Activated effector memory CD4-positive, alpha-beta T cell treated with Interleukin-2 at 50 U/mL for 16 hours (primary cell): ENCODE measurements at regions not wholly inside any gene's neighbourhood (a gene's known extent, or its start where the extent isn't known, plus 50 kb on each side); places are given as distances from the start of the nearest gene placed in this dataset.
"Not testable (repeated sequence)": the region's sequence is repeated elsewhere in the genome, so short reads cannot be mapped to it uniquely, and the experiment has no call there.

ENCODE experiments used
- DNase-seq: peaks from one replicate; pipeline ENCODE4 v3.0.0-alpha.2; 2020

DNA sequence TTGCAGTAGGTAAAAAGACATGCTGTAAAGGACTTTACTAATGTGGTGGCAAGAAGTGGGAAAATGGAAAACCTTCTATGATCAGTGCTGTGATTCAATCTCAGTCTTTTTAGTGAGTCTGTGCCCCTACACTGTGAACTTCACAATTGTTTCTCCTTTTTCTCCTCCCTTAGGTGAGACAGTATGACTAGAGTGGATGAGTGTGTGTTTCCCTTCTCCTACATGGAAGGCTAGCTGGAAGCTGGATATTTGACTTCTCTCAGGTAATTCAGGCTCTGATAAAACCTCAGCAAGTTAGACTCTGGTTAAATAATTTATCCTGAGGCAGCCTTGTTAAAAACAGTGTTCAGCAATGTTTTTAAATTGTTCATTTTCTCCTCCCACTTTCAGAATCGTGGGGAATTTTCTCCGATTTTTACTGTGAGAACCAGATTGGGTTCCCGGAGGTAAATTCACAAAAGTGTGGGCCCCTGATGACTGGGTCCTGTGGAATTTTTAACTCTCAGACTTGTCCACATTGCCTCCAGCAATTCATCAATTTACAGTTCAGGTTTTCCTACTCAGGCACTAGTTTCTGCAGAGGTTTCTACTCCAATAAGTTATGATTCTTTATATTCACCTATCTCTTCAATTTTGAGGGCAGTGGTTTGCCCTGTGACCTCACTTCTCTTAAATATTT, 149.1 kb upstream of the PIK3R1 start:
- no peak for DNase-seq

DNA sequence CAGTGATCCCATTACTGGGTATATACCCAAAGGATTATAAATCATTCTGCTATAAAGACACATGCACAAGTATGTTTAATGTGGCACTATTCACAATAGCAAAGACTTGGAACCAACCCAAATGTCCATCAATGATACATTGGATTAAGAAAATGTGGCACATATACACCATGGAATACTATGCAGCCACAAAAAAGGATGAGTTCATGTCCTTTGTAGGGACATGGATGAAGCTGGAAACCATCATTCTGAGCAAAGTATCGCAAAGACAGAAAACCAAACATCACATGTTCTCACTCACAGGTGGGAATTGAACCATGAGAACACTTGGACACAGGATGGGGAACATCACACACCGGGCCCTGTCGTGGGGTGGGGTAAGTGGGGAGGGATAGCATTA, 150.2 kb upstream of the PIK3R1 start:
- not testable (repeated sequence) for DNase-seq

DNA sequence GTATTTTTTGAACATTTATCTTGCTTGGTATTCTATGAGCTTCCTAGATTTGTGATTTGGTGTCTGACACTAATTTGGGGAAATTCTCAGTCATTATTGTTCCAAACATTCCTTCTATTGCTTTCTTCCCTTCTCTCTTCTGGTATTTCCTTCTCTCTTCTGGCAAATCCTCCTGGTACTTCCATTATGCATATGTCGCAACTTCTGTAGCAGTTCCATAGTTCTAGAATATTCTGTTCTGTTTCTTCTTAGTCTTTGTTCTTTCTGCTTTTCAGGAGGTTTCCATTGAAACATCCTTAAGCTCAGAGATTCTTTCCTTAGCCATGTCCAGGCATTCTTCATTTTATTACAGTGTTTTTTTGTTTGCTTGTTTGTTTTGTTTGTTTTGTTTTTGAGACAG, 155.2 kb upstream of the PIK3R1 start:
- no peak for DNase-seq

DNA sequence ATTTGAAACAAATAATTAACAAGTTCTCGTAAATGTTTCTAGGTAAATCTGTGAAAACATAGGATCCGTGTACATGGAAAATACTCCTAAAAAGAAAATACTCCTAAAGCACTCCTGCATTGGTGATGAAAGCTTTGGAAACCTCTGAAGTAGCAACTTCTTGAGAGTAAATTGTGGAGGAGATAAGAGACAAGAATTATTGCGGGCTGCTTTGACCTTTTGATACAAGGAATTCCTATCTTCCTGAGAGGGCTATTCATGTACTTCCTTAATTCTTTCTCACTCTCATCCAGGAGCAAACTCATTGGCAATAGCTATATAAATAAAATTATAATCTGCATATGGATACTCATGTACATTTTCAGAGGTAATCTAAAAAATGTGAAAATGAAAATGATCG, 158.4 kb upstream of the PIK3R1 start:
- DNase-seq: no peak

DNA sequence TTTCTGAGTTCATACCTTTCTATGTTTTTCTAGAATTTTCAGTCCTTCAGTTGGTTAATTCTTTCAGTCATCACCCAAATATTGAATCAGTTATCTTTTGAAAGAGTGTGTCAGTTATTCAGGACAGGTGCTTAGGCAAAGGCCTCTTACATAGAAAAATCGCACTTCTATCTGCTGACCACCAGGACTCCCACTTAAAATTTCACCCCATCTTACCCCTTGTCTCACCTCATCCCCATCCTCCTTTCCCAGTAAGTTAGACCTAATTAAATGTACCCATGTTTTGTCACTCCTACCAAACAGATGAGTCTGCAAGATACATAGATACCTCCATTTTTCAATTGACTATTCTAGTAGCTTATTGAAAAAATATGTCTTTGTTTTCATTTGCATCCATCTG, 159.9 kb upstream of the PIK3R1 start:
- no peak for DNase-seq

DNA sequence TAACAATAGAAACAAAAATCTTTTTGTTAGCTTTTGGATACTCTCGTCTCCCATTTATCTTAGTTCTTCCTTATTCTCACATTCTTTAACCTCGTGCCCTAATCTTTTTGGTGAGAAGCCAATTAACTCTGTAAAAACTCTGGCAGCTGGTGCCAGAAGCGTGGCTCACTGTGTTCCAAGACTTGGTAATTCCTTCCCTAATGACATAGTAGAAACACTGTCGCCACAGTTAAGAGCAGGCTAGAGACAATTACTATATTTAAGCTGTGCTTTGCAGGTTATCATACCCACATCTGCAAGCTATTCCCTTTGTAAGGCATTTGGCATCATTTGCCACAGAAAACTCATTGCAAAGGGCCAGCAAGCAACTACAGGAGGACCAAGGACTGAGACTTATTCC, 160.9 kb upstream of the PIK3R1 start:
- DNase-seq: no peak

DNA sequence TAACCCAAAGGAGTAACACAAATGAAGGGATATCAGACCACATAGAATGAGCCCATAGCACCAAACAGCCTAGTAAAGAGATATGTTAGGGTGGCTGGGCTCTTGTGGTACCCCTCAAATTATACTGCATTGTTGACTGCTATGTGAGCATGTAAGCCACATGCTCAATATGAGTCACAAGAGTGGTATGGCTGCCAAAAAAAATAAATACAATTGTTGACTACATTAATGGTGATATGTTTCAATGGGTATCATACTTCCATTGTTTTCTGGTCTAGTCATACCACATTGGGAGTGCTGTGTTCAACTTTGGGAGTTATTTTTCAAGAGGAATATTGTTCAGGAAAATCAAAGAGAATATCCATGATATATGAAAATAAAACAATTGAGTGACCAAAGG, 162.4 kb upstream of the PIK3R1 start:
- no peak for DNase-seq

DNA sequence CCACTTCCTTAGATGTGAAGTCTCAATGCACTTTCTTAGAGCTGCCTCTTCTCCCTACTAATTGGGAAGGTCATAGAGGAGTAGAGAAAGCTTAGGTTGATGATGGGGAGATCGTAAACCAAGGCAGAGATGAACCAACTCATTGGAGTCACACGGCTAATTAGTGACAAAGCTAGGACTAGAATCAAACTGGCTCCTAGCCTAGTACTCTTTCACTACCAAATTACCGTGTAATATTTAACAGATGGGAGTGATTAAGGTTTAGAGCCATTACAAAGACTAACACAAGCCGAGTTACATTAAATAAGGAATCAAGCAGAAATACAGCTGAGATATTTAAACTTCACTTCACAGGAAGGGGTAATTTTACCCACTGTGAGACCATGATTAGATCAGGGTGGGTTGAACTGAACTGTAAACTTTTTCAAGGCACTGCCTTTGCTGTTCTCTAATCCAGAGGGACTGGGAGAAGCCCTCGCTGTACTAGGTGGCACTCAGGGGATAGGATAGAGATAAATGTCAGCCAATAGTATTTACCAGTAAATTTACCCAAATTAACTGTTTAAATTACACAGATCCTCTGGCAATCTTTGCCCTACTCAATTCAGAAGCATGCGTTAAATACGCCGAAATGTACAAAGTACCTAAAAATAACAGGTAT, 166.4 kb upstream of the PIK3R1 start:
- DNase-seq: no peak

DNA sequence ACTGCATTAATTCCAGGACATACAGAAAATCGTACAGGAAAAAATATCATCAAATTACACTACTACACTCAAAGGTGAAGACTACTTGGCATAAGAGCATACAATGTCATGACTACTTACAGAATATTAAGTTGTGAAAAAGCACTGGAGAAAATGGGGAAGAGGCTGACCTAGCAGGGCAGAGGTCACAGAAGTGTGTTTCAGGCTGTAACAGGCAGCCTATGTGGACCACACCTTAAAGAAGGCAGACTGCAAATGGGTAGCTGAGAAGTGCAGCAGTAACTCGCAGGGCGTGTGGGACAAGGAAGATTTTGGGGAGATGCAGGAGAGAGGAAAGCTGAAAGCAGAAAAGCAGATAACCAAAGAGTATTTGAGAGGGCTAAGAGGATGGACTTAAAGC, 167.0 kb upstream of the PIK3R1 start:
- no peak for DNase-seq

DNA sequence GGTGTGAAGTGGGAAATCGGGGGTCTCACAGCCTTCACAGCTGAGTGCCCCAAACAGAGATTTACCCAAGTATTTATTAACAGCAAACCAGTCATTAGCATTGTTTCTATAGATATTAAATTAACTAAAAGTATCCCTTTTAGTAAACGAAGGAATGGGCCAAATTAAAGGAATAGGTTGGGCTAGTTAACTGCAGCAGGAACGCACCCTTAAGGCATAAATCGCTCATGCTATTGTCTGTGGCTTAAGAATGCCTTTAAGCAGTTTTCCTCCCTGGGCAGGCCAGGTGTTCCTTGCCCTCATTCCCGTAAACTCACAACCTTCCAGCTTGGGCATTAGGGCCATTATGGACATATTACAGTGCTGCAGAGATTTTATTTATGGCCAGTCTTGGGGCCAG, 167.5 kb upstream of the PIK3R1 start:
- not testable (repeated sequence) for DNase-seq

DNA sequence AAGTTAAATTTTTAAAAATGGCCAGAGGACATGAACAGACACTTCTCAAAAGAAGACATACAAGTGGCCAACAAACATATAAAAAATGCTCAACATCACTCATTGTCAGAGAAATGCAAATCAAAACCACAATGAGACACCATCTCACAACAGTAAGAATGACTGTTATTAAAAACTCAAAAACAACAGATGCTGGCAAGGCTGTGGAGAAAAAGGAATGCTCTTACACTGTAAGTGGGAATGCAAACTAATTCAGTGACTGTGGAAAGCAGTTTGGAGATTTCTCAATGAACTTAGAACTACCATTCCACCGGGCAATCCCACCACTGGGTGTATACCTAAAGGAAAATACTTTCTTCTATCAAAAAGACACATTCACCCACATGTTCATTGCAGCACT, 168.5 kb upstream of the PIK3R1 start:
- DNase-seq: no peak

DNA sequence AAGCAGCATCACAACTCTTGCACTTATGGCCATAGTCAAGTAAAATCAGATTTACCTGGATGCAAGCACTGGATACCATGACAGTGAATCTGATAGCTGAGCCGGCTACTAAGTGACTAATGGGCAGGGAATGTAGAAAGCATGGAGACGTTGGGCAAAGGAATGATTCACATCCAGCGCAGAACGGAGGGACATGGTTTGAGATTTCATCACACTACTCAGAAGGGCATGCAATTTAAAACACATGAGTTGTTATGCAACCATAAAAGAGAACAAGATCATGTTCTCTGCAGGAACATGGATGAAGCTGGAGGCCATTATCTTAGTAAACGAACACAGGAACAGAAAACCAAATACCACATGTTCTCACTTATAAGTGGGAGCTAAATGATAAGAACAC, 169.1 kb upstream of the PIK3R1 start:
- DNase-seq: no peak

DNA sequence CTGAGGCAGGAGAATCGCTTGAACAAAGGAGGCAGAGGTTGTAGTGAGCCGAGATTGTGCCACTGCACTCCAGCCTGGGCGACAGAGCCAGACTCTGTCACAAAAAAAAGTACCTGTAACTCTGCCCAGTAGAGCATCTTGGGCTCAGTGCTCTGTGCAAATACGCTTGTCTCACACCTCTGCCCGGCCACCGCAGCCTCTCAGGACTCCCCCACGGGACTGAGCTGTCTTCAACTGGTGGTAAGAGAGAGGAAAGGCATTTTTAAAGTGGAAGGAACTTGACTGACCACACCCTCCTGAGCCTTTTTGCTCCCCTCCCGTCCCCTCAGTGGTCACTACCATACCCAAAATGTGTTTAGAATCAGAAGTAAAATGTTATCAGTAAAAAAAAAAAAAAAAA, 174.3 kb upstream of the PIK3R1 start:
- DNase-seq: no peak

DNA sequence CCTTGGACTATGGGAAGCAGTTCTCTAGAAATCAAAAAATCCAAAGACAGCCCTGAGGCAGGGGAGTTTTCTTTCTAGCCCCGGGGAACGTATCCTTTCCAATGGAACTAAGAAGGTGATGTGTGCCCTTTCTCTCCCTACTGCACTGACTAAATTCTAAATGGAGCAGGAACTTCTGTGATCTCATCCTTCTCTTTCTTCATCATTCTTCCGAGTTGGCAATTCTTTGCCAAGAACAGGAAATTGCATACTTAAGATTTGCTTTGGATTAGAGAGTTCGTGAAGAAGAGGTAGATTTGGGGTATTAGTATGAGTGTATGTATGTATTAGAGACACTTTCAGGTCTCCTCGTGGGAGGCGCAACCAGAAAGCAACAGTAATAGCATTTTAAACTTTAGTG, 178.0 kb upstream of the PIK3R1 start:
- DNase-seq: no peak

DNA sequence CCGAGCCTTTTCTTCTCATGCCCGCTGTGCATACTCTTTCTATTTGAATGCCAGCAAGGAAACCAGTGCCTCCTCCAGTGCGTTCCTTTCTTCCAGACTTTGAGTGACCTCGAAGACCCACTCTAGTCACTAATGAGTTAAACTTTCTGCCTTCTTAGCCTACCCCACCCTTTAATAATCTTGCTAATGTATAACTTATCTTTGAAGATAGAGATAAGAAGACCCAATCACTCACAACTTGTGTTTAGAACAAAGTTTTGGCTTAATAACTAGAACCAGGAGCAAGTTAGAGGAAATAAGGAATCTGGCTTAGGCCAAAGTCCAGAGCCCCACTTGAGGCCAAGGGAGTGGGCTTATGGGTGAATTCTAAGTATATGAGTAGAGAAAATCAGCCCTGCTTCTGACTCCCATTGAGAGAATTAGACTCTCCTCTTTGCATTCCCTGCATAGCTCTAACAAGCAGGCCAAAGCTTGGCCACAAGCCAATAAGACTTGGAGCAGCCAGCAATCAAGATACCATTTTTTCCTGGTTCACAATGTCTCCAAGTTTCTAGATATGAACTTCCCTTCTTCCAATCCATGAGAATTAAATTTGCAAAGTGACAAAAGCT, 181.5 kb upstream of the PIK3R1 start:
- no peak for DNase-seq

DNA sequence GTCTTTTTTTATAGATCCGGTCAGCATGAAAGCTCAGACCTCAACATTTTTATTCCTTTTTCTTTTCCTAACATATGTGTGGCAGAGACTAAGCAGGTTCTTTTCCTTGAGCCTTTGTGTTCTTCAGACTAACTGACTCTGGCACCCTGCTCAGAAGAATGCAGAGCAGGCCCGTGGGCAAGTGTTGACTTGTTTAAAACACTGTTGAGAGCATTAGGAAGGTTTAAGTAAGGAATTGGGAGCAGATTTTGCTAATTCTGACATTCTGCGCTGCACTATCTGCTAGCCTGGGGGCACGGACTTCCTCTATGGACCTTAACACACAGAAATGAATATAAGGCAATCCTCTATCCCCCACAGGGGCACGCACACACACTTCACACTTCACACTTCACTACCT, 182.5 kb upstream of the PIK3R1 start:
- no peak for DNase-seq

DNA sequence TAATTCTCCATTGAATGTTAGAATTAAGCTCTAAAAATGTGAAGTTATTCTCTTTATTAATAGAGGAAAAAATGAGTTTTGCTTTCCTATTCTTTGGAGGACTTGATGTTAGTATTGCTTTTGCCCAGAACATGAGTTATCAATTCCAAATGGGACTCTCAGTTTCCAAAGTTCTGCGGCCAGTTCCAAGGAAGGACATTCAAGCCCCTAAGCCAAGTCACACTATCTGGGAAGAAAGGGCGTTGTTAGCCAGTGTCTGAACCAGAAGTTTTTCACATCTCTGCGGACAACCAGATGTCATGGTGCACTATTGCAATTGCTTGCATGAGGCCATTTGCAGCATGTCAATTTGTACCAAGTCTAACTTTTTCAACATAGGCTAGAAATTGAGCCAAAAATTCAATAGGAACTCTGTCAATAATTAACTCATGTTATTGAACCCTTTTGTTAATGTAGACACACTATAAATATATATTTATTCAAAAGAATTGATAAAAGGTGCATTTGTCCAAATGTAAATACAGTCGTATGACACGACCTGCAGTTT, 183.3 kb upstream of the PIK3R1 start:
- no peak for DNase-seq

DNA sequence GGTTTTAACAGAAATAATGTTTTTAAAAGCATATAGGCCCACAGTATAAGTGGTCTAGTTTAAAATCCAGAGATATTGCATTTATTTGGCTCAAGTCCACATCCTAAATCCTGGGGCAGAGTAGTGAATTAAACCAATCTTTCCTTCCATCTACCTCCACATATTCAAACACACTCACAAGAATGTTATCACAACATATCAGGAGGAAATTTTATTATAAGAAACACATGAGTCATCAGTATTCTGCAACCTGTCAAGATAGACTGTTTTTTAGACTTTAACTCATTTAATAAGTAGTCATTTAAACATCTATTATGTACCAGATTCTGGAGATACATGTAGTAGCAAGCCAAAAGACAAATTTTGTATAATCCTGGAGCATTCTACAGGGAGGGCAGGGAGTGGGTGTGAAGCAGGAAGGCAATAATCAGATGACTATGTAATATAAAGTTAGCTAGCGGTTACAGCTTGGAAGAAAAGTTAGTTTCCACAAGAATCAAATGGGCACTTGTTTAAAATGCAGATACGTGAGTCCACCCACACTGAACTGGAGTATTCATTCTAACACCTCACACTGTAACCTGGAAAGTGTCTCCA, 187.3 kb upstream of the PIK3R1 start:
- DNase-seq: no peak

DNA sequence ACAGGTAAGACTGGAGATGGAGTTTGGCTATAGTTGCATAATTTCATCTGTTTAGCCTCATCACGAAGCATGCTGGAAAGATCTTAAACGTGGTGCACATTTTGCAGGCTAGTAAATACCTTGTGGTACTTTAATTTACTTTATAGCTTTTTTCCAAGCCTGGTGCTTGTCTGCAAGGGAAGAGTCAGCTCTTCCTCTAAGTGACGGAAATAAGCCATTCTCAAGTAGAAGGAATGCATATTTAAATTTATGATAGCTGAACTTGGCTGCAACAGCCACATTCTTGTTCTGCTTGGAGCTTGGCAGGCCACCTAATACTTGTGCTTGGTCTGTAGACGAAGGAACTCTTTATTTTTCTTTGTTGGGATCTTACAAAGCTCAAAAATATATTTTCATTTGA, 188.0 kb upstream of the PIK3R1 start:
- DNase-seq: no peak

DNA sequence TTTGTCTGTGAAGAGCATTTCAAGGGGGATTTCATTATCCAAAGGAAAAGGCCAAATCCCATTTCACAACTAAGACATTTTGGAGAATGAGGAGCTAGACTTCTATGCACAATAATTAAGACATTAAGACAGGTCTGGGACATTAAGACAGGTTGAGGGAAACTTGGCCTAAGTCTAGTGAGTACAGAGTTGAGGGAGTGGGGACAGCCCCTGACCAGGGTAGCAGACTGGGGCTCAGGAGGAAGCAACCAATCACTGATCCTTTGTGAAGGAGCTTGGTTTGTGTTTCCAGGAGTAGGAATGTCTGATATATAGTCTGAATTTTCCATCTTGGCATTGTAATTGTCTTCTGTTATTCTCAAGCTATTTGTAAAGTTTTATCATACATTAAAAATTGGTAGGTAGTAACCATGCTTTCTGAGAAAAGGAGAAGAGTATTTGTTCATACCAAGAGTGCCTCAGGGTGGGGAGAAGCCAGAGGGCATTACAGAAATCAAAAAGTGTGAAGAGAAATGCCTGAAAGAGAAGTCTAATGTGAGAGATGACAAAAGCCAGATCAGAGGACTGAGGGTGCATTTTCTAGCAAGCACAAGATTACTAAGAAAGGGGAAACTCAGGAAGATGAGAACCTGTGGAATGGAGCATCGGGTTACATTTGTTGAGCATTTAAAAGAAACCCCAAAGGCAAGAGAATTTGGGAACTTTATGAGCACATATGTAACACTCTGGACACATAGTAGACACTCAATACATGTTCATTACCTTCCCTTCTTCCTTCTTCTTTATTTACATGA, 189.3 kb upstream of the PIK3R1 start:
- no peak for DNase-seq

DNA sequence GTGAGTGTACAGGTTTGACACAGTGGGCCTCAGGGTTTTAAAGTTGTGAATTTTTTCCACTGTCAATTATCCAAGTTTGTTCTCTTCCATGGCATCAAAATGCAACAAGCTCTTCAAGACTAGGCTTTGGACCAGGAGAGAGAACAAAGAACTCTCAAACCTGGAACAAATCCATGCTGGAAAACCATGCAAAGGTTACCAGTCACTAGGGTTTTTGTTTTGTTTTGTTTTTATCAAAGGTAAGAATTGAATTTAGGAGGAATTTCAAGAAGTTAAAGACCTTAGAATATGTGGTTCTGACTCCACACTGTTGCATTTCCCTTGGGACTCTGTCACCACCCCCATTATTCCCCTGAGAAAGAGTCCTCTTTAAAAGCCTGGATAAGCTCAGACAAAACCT, 191.1 kb upstream of the PIK3R1 start:
- DNase-seq: no peak

DNA sequence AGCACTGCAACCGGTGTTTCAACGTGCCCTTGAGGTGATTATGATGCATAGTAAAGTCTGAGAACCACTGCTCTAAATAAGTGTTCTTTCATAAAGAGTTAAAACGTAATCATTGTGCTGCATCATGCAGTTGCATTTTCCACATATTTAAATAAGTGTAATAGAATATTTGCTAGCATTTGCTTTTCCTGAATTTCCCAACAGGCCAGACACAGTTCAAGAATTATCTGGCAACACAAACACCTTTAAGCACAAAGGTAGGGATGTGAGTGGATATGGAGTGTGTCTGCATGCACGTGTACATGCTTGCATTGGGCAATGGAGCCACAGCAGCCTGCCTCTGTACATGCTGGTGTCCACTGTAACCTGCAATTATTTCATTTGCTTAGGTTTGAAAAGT, 193.6 kb upstream of the PIK3R1 start:
- DNase-seq: no peak

DNA sequence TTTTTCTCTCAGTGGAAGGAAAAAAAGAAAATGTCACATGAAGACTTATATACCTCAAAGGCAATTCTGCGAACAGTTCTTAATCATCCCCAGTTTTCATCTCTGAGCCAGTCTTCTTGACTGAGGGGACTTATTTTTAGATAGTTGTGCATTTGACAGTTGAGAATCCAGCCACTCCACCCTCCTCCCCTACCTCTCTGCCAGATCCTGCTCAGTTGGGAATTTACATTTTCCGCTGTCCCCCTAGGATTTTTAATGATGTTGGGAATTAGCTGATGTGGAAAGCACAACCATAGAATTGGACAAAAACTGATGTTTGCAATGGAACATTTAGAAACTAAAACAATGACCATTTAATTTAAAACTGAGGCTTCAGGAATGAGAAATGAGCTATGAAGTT, 194.3 kb upstream of the PIK3R1 start:
- no peak for DNase-seq
